ENCODE measurements at regions not wholly inside any gene's neighbourhood (a gene's known extent, or its start where the extent isn't known, plus 50 kb on each side); places are given as distances from the start of the nearest gene placed in this dataset.

DNA sequence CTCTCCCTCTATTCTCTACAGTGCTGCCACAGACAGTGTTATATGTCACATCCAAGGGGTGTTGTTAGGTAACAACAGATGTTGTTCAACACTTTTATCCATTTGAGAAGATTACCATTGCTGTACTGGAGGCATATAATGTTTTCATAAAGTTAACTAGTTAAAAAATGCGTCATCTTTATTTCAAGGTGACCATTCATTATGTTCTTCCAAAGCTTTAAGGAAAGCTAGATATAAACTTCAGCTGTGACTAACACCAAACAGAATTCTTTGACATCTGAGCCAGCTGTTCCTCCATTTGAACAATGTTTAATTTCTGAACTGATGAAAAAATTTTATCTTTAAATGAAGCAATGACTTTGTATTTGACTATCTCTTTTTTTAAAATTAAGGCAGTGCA lies 1099.6 kb upstream of the TMEFF2 start:
- Histone ChIP-seq H3K36me3 (replicated peaks in 1 of 2; ENCODE audit: control insufficient read depth in 1 of 2, insufficient read depth in 2 of 2, low read length in 1 of 2) (no peaks in the 10 kb centered on the region), H3K9ac (no peak overlapping the region), H3K79me2 (ENCODE audit: insufficient read depth) (no peaks in the 10 kb centered on the region), H4K20me1 (ENCODE audit: insufficient read depth) (no peaks in the 10 kb centered on the region), H3K9me2 (no peaks in the 10 kb centered on the region), H3K27ac (ENCODE audit: low read depth in 2 of 2, low read length in 1 of 2) (no peak overlapping the region), H3K27me3 (ENCODE audit: insufficient read depth) (no peaks in the 10 kb centered on the region), H3K4me3 (ENCODE audit: low read depth in 2 of 2, low read length in 1 of 2) (no peak overlapping the region), H3F3A (replicated peaks; ENCODE audit: insufficient read depth) (no peaks in the 10 kb centered on the region), H2AFZ (ENCODE audit: low read depth) (no peak overlapping the region), H3K4me2 (no peak overlapping the region), H3K4me1 (ENCODE audit: control insufficient read depth in 1 of 2, insufficient read depth in 2 of 2, low read depth in 1 of 2, low read length in 1 of 2) (no peaks in the 10 kb centered on the region), H3K9me3 (no peaks in the 10 kb centered on the region)
- CTCF ChIA-PET, result no interaction called here
- whole genome bisulfite sequencing (ENCODE audit: low lambda C conversion rate), result 48% methylated on average over 1 of the region's 1 CpG
- DNase-seq, result no peak
- POLR2A ChIA-PET, result no interaction called here
- TF ChIP-seq SMC3 (IDR thresholded peaks at IDR 0.05; ENCODE audit: low read depth, low read length), result no peak
- TF ChIP-seq FOXJ3 (CRISPR knock-in tag; IDR thresholded peaks at IDR 0.05), result no peak

DNA sequence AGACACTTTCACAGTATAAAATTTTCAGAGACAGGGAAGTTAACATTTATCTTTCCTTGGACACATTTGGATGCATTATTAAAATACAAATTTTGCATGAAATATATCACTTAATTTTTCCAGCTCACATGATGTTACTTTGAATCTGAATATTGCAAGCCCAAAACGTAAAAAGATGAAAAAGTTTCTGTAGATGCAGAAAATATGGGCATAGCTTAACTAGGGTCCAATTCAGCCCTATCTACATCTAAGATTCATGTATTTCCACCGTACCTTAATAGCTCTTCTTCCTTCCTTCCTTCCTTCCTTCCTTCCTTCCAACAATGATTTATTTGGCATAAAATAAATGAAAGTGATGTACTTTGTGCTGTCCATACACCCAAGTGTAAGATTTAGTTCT lies 1084.6 kb upstream of the TMEFF2 start:
- Histone ChIP-seq H3K27ac (ENCODE audit: low read depth in 2 of 2, low read length in 1 of 2) (no peak overlapping the region), H3K9me3 (no peaks in the 10 kb centered on the region), H3K27me3 (ENCODE audit: insufficient read depth) (no peaks in the 10 kb centered on the region), H2AFZ (ENCODE audit: low read depth) (peak overlapping the region; percentile 40; the same call in 1 of the 2 replicates), H3K9me2 (no peaks in the 10 kb centered on the region), H3K9ac (no peak overlapping the region), H3K4me2 (no peak overlapping the region), H3K79me2 (ENCODE audit: insufficient read depth) (no peaks in the 10 kb centered on the region), H3K4me3 (ENCODE audit: low read depth in 2 of 2, low read length in 1 of 2) (no peak overlapping the region), H3K4me1 (ENCODE audit: control insufficient read depth in 1 of 2, insufficient read depth in 2 of 2, low read depth in 1 of 2, low read length in 1 of 2) (no peaks in the 10 kb centered on the region; a peak in 2 of 4 replicates), H3F3A (replicated peaks; ENCODE audit: insufficient read depth) (no peaks in the 10 kb centered on the region), H3K36me3 (replicated peaks in 1 of 2; ENCODE audit: control insufficient read depth in 1 of 2, insufficient read depth in 2 of 2, low read length in 1 of 2) (no peaks in the 10 kb centered on the region), H4K20me1 (ENCODE audit: insufficient read depth) (no peaks in the 10 kb centered on the region)
- CTCF ChIA-PET, result no interaction called here
- DNase-seq, result no peak
- POLR2A ChIA-PET, result no interaction called here
- TF ChIP-seq GABPA (IDR thresholded peaks at IDR 0.05; ENCODE audit: low read depth) (no peak), MEF2A (IDR thresholded peaks at IDR 0.05; ENCODE audit: borderline replicate concordance, low read depth) (no peak), RAD21 (IDR thresholded peaks at IDR 0.05; ENCODE audit: low read length) (no peak), SMC3 (IDR thresholded peaks at IDR 0.05; ENCODE audit: low read depth, low read length) (no peak), ELF1 (IDR thresholded peaks at IDR 0.05) (no peak), TEAD4 (IDR thresholded peaks at IDR 0.05; ENCODE audit: borderline replicate concordance, insufficient read depth) (no peak), RCOR1 (IDR thresholded peaks at IDR 0.05; ENCODE audit: low read length) (no peak), GATA2 (CRISPR knock-in tag; IDR thresholded peaks at IDR 0.05) (no peak), YY1 (IDR thresholded peaks at IDR 0.05; ENCODE audit: low read depth) (no peak)
- TF ChIP-seq, protein P1, sequence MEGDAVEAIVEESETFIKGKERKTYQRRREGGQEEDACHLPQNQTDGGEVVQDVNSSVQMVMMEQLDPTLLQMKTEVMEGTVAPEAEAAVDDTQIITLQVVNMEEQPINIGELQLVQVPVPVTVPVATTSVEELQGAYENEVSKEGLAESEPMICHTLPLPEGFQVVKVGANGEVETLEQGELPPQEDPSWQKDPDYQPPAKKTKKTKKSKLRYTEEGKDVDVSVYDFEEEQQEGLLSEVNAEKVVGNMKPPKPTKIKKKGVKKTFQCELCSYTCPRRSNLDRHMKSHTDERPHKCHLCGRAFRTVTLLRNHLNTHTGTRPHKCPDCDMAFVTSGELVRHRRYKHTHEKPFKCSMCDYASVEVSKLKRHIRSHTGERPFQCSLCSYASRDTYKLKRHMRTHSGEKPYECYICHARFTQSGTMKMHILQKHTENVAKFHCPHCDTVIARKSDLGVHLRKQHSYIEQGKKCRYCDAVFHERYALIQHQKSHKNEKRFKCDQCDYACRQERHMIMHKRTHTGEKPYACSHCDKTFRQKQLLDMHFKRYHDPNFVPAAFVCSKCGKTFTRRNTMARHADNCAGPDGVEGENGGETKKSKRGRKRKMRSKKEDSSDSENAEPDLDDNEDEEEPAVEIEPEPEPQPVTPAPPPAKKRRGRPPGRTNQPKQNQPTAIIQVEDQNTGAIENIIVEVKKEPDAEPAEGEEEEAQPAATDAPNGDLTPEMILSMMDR (IDR thresholded peaks at IDR 0.05), result no peak
- TF ChIP-seq, protein P2, sequence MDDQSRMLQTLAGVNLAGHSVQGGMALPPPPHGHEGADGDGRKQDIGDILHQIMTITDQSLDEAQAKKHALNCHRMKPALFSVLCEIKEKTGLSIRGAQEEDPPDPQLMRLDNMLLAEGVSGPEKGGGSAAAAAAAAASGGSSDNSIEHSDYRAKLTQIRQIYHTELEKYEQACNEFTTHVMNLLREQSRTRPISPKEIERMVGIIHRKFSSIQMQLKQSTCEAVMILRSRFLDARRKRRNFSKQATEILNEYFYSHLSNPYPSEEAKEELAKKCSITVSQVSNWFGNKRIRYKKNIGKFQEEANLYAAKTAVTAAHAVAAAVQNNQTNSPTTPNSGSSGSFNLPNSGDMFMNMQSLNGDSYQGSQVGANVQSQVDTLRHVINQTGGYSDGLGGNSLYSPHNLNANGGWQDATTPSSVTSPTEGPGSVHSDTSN (IDR thresholded peaks at IDR 0.05), result no peak
- TF ChIP-seq, protein P3, sequence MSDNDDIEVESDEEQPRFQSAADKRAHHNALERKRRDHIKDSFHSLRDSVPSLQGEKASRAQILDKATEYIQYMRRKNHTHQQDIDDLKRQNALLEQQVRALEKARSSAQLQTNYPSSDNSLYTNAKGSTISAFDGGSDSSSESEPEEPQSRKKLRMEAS (IDR thresholded peaks at IDR 0.05; ENCODE audit: low read depth), result no peak
- TF ChIP-seq, protein P4, sequence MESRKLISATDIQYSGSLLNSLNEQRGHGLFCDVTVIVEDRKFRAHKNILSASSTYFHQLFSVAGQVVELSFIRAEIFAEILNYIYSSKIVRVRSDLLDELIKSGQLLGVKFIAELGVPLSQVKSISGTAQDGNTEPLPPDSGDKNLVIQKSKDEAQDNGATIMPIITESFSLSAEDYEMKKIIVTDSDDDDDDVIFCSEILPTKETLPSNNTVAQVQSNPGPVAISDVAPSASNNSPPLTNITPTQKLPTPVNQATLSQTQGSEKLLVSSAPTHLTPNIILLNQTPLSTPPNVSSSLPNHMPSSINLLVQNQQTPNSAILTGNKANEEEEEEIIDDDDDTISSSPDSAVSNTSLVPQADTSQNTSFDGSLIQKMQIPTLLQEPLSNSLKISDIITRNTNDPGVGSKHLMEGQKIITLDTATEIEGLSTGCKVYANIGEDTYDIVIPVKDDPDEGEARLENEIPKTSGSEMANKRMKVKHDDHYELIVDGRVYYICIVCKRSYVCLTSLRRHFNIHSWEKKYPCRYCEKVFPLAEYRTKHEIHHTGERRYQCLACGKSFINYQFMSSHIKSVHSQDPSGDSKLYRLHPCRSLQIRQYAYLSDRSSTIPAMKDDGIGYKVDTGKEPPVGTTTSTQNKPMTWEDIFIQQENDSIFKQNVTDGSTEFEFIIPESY (IDR thresholded peaks at IDR 0.05; ENCODE audit: borderline replicate concordance, low read depth), result no peak
- TF ChIP-seq, protein P5, sequence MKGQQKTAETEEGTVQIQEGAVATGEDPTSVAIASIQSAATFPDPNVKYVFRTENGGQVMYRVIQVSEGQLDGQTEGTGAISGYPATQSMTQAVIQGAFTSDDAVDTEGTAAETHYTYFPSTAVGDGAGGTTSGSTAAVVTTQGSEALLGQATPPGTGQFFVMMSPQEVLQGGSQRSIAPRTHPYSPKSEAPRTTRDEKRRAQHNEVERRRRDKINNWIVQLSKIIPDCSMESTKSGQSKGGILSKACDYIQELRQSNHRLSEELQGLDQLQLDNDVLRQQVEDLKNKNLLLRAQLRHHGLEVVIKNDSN (IDR thresholded peaks at IDR 0.05; ENCODE audit: borderline replicate concordance, low read depth), result no peak
- 40% methylated on average over 2 of the region's 2 CpGs for WGBS (ENCODE audit: low lambda C conversion rate)
